GM18517 (cell line): ENCODE measurements at regions not wholly inside any gene's neighbourhood (a gene's known extent, or its start where the extent isn't known, plus 50 kb on each side); places are given as distances from the start of the nearest gene placed in this dataset.

Experiments
- ATAC-seq: cut with Tn5 transposase; IDR thresholded peaks from one replicate; pipeline ENCODE4 v1.9.1; 2021; ENCODE audit warnings: mild to moderate bottlenecking, moderate library complexity; ENCODE audit not compliant: unreplicated experiment

DNA sequence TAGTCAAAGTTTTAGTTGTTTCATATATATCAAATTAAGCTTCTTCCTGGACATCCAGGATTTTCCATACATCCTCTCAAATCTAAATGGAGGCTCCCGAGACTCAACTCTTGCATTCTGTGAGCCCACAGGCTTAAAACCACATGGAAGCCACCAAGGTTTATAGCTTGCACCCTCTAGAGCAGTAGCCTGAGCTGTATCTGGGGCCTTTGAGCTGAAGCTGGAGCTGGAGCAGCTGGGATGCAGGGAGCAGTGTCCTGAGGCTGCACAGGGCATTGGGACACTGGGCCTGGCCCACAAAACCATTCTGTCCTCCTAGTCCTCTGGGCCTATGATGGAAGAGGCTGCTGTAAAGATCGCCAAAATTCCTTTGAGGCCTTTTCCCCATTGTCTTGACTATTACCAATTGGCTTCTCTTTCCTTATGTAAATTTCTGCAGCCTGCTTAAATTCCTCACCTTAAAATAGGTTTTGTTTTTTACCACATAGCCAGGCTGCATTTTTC is 151.0 kb downstream of the COX7C start:
- no peak for ATAC-seq

- no peak for ATAC-seq
Observed at GRCh38 chr5:86780018-86780417, 162.3 kb downstream of the COX7C start.

DNA sequence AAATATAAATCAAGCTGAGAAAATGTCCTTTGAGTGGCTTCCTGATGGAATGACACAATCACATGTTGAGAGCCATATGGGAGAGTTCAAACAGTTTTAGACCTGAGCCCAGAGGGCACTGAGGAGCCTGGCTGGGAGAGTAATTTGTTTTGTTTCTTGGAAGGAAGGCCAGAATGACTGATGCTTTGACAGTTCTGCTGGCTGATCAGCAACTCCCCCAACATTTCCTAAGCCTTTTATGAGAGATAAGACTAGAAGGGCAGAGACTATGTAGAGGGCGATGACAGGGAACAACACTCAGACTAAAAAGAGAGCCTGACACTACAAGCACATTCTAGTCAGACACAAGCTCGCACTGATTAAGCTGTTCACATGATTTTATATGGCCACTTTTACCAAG is 169.2 kb downstream of the COX7C start:
- no peak for ATAC-seq

- no peak for ATAC-seq
Observed at GRCh38 chr5:86795659-86796058, 177.9 kb downstream of the COX7C start.

DNA sequence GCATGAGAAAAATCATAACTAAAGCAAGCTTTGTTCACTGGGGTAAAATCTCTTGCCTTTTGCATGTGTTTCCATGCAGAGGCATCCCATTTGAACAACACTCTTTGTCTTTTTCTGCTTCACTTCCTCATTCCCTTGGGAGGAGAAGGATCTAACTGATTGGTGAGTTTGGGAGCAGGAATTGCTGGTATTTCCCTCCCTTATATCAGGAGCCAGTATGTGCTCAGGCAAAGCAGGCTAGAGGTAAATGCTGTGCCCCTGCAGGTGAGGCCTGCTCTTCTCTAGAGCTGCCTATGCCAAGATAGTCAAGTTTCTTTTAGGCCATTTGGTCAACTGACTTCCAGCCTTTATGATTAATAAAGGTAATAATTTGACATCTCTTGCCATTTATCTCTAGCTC is 179.9 kb downstream of the COX7C start:
- ATAC-seq, result no peak

- ATAC-seq, result no peak
Observed at GRCh38 chr5:86806206-86806605, 188.5 kb downstream of the COX7C start.

GRCh38 chr5:86807046-86808031 is 189.6 kb downstream of the COX7C start:
- no peak for ATAC-seq

DNA sequence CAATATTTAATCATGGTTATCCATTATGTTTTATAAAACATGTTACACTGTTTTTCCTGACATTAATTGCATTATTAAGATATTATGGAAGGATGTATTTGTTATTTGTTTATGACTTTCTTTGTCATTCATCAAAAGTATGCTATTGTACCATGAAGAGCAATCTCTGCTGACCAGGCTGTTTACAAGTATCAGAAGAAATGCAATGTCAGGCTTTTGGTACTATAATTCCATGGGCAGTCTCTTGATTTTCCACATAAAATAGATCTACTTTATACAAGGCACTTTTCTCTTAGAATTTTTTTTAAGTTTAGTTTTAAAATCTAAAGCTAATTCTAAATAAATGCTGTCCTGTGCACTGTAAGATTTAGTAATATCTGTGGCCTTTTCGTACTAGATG is 196.6 kb downstream of the COX7C start:
- ATAC-seq, result no peak

DNA sequence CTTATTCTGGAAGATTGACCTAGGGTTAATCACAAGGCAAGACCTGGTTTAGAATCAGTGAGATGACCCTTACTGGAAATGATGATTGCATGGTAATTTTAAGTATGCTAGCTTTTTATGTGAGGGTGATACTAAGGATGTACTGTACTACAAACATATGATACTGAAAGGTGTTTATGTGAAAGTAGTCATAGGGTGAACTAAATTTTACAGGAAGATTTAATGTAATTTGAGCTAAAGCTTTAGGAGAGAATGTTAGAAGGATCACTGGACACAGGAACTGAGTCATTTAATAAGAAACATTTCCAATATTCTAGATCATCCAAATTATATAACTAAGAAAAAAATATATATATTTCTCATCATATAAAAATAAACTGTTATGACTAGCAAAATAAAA is 197.2 kb downstream of the COX7C start:
- ATAC-seq, result no peak

- no peak for ATAC-seq
Observed at GRCh38 chr5:86824637-86825036, 206.9 kb downstream of the COX7C start.

DNA sequence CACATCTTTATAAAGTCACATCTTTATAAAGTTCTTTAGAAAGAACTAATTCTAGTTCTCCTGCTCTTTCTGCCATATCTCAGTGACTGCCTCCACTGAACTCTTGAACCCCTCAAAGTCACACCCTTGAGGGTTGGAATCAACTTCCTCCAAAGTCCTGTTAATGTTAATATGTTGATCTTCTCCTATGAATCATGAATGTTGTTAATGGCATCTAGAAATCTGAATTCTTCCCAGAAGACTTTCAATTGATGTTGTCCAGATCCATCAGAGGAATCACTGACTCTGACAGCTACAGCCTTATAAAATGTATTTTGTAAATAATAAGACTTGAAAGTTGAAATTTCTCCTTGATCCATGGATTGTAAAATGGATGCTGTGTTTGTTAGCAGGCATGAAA is 213.4 kb downstream of the COX7C start:
- ATAC-seq, result no peak

- no peak for ATAC-seq
Observed at GRCh38 chr5:86833868-86834267, 216.1 kb downstream of the COX7C start.

DNA sequence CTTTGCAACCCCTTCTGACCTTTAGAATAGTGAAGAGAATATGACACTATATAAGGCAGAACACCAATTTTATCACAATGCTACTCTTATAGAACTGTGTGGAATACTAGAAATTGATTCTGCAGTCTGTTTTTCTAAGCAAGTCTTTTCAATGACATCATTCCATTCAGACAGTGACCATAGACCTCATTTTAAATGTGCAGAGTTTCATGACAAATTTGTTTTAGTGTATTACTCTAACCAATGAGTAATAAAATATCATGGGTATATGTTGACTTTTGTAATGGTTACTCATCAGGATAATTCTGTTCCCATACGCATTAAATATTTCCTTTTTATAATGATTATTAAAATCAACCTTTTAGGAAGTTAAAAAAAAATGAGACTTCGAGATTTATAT is 219.9 kb downstream of the COX7C start:
- ATAC-seq, result no peak

- ATAC-seq, result no peak
Observed at GRCh38 chr5:86838083-86838482, 220.3 kb downstream of the COX7C start.

DNA sequence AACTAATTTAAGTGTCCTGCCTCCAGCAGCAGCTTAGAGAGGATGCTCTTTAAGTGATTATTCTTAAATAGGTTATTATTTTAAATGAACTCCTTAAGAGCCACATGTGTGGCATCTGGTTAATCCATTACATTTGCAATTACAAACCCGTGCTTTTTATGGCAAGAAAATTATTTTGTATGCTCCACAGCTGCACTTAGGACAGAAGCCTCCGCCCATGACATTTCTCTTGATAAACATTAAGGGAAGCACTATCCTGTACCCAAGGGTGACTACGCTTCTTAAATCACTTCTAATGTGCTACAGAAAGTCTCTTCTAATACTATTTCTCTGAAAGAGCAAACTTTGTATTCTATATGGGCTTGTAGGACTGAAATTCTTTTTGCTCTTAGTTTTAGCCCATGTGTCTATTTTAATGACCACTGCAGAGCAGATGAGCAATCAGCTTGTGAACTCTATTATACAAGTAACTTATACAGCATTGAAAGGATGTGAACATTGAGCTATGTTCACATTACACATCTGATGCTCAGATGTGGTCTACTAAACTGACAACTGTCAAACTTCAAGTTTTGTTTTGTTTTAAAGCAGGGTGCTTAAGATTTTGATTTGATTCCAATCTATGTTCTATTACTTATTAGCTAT is 223.4 kb downstream of the COX7C start:
- ATAC-seq, result no peak

DNA sequence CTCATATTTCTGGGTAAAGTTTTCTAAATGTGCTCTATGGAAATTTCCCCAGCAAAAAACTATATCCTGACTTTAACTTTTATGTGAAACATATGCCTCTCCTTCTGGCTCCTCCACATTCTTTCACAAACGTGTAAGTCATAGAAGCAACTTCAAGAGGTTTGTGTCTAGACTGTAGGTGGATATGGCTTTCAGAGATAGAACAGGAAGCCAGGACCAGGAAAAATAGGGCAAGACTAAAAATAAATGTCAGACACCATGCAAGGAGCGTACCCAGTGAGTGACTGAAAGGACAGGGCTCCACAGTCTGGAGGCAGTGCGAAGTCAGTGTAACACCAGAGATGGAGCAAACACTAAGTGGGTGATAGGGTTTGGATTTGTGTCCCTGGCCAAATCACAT is 240.7 kb downstream of the COX7C start:
- no peak for ATAC-seq

- ATAC-seq, result no peak
Observed at GRCh38 chr5:86861512-86861911, 243.8 kb downstream of the COX7C start.

DNA sequence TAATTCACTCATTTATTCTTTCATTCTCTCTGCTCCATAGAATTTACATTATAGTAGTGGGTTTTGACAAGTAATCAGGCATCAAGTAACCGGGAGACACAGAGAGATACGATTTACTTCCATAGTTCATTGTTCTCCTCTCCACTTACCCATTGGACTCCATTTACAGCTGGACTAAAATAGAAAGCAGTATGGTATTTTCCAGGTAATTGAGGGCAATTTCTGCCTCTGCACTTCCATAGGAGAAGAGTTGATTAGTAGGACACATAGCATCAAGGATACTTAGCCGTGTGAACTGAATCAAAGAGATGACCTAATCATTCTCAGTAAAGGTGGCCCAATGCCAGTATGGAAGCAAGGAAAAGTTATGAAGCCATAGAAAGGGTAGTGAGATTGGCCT is 244.4 kb downstream of the COX7C start:
- ATAC-seq, result no peak

- ATAC-seq, result no peak
Observed at GRCh38 chr5:86864051-86864450, 246.3 kb downstream of the COX7C start.

GRCh38 chr5:86865256-86865785 is 247.6 kb downstream of the COX7C start:
- ATAC-seq, result no peak

- no peak for ATAC-seq
Observed at GRCh38 chr5:86866036-86866435, 248.3 kb downstream of the COX7C start.

GRCh38 chr5:86869268-86869667 is 251.5 kb downstream of the COX7C start:
- no peak for ATAC-seq
